DOHH2 (cell line): ENCODE measurements at regions not wholly inside any gene's neighbourhood (a gene's known extent, or its start where the extent isn't known, plus 50 kb on each side); places are given as distances from the start of the nearest gene placed in this dataset.

ENCODE experiments used
- CTCF ChIP-seq: fragments of 200-600 bp; sonication (generic); IDR thresholded peaks from one replicate; pipeline ENCODE4 v1.5.1; 2014; ENCODE audit warnings: antibody characterized with exemption, mild to moderate bottlenecking, low read depth, low read length; ENCODE audit not compliant: poor library complexity, severe bottlenecking
- EZH2phosphoT487 ChIP-seq: fragments of 200-600 bp; sonication (generic); IDR thresholded peaks from 2 replicates; pipeline ENCODE4 v1.6.1; 2017; ENCODE audit warnings: borderline replicate concordance, mild to moderate bottlenecking, antibody characterized with exemption, low read length, moderate library complexity, mixed read lengths

DNA sequence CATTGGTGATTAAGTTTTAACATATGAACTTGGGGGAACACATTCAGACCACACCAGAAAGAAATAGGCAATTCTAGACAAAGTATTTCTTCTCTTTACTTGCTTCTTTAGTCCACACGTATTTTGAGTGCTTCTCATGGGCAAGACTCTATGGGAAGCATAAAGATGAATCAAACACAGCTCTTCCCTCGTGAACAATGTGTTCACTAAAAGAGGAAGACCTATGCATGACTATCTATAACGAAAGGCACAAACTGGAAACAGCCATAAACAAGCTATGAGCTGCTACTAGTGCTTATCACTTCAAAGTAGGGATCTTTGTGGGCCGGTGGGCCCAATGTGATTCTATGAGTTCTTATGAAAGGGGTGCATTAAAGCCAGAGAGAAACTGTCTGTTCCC is 53.0 kb upstream of the PRDX6 start:
- no peak for TF ChIP-seq CTCF
- no peak for TF ChIP-seq EZH2phosphoT487
